ENCODE measurements at regions not wholly inside any gene's neighbourhood (a gene's known extent, or its start where the extent isn't known, plus 50 kb on each side); places are given as distances from the start of the nearest gene placed in this dataset.

DNA sequence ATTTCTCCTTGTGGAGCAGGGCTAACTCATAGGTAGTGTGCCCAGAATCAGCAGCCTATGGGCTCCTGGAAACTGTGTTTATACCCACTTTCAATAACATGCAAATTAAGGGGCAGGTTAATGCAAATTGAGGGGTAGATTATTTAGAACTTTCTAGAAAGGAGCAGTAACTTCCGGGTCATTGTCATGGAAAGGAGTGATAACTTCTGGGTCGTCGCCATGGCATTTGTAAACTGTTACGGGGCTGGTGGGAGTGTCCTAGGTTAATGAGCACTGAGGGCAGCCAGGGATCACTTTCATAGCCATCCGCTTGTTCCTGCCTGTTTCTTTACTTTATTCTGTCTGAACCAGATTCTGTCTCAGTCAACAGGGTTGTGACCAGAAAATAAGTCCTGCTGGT is 143.3 kb upstream of the RFLNA start:
- TF ChIP-seq, protein P1, sequence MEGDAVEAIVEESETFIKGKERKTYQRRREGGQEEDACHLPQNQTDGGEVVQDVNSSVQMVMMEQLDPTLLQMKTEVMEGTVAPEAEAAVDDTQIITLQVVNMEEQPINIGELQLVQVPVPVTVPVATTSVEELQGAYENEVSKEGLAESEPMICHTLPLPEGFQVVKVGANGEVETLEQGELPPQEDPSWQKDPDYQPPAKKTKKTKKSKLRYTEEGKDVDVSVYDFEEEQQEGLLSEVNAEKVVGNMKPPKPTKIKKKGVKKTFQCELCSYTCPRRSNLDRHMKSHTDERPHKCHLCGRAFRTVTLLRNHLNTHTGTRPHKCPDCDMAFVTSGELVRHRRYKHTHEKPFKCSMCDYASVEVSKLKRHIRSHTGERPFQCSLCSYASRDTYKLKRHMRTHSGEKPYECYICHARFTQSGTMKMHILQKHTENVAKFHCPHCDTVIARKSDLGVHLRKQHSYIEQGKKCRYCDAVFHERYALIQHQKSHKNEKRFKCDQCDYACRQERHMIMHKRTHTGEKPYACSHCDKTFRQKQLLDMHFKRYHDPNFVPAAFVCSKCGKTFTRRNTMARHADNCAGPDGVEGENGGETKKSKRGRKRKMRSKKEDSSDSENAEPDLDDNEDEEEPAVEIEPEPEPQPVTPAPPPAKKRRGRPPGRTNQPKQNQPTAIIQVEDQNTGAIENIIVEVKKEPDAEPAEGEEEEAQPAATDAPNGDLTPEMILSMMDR (IDR thresholded peaks at IDR 0.05) = no peak
- TF ChIP-seq POLR2A (IDR thresholded peaks at IDR 0.05) = no peak

All from tibial nerve (tissue), 3 donors.